Naive B cell (primary cell): ENCODE measurements at regions not wholly inside any gene's neighbourhood (a gene's known extent, or its start where the extent isn't known, plus 50 kb on each side); places are given as distances from the start of the nearest gene placed in this dataset.

Experiments used
- ATAC-seq, 2 donors: fragments of 150-1000 bp; cut with Tn5 transposase; 2 replicates each; pipeline ENCODE4 v1.10.0; 2021; ENCODE audit warnings: low read depth in 2 of 2, mild to moderate bottlenecking in 2 of 2, moderate library complexity in 2 of 2
- DNase-seq: peaks from one replicate; pipeline ENCODE4 v3.0.0; 2022
- H3K27ac Mint-ChIP-seq, 6 donors: one replicate each; pipeline ENCODE4 v1.8.0; 2020 to 2022; ENCODE audit warnings: mild to moderate bottlenecking in 6 of 6, mixed read lengths in 6 of 6, moderate library complexity in 5 of 6, inconsistent platforms in 2 of 6
- H3K27me3 Mint-ChIP-seq, 3 donors: one replicate each; pipeline ENCODE4 v1.8.0; 2021 to 2022; ENCODE audit warnings: mixed read lengths in 3 of 3, mild to moderate bottlenecking in 1 of 3
- H3K36me3 Mint-ChIP-seq, 2 donors: one replicate each; pipeline ENCODE4 v1.8.0; 2020 to 2022; ENCODE audit warnings: mixed read lengths in 2 of 2, inconsistent platforms in 1 of 2, mild to moderate bottlenecking in 1 of 2
- H3K4me1 Mint-ChIP-seq, 3 donors: one replicate each; pipeline ENCODE4 v1.8.0; 2020 to 2022; ENCODE audit warnings: mixed read lengths in 3 of 3, inconsistent platforms in 1 of 3, mild to moderate bottlenecking in 1 of 3, moderate library complexity in 1 of 3
- H3K4me3 Mint-ChIP-seq, 8 donors: one replicate each; pipeline ENCODE4 v1.8.0; 2020 to 2022; ENCODE audit warnings: mild to moderate bottlenecking in 8 of 8, mixed read lengths in 8 of 8, moderate library complexity in 8 of 8, inconsistent platforms in 2 of 8
- H3K9me3 Mint-ChIP-seq, 7 donors: one replicate each; pipeline ENCODE4 v1.8.0; 2020 to 2022; ENCODE audit warnings: mixed read lengths in 7 of 7, mild to moderate bottlenecking in 5 of 7, inconsistent platforms in 2 of 7, moderate library complexity in 1 of 7

- ATAC-seq (no peak), DNase-seq (no peak)
- no peak overlapping the region for H3K27ac Mint-ChIP-seq
- peaks cover 0 to 10% (median 0%) of the 10 kb centered on the region in 7 donors for H3K9me3 Mint-ChIP-seq
- peaks cover 0 to 10% (median 3%) of the 10 kb centered on the region in 3 donors for H3K4me1 Mint-ChIP-seq
- peaks cover 22 to 32% (median 25%) of the 10 kb centered on the region in 3 donors for H3K27me3 Mint-ChIP-seq
- H3K36me3 Mint-ChIP-seq = peaks cover 0 to 8% of the 10 kb centered on the region in 2 donors
- no peak overlapping the region for H3K4me3 Mint-ChIP-seq
Observed at GRCh38 chr3:72328755-72329277, 519.4 kb downstream of the SHQ1 start.

GRCh38 chr3:72327008-72327407 lies 521.2 kb downstream of the SHQ1 start:
- Mint-ChIP-seq H3K4me1 (peaks cover 0 to 14% (median 3%) of the 10 kb centered on the region in 3 donors), H3K27ac (no peak overlapping the region), H3K4me3 (no peak overlapping the region), H3K36me3 (peaks cover 0 to 8% of the 10 kb centered on the region in 2 donors), H3K9me3 (peaks cover 0 to 10% (median 0%) of the 10 kb centered on the region in 7 donors), H3K27me3 (peaks cover 10 to 25% (median 20%) of the 10 kb centered on the region in 3 donors)
- DNase-seq (no peak), ATAC-seq (no peak)

GRCh38 chr3:72324253-72324811 lies 523.9 kb downstream of the SHQ1 start:
- Mint-ChIP-seq H3K27me3 (peaks cover 4 to 19% (median 17%) of the 10 kb centered on the region in 3 donors), H3K4me3 (no peak overlapping the region), H3K36me3 (peaks cover 0 to 8% of the 10 kb centered on the region in 2 donors), H3K4me1 (peaks cover 0 to 7% (median 3%) of the 10 kb centered on the region in 3 donors), H3K9me3 (peaks cover 0 to 10% (median 0%) of the 10 kb centered on the region in 7 donors), H3K27ac (no peak overlapping the region)
- DNase-seq (no peak), ATAC-seq (no peak)

- no peak for ATAC-seq
- no peak for DNase-seq
- peaks cover 0 to 4% (median 3%) of the 10 kb centered on the region in 3 donors for H3K4me1 Mint-ChIP-seq
- peaks cover 4 to 16% (median 16%) of the 10 kb centered on the region in 3 donors for H3K27me3 Mint-ChIP-seq
- peaks cover 0 to 10% (median 0%) of the 10 kb centered on the region in 7 donors for H3K9me3 Mint-ChIP-seq
- peaks cover 0 to 8% of the 10 kb centered on the region in 2 donors for H3K36me3 Mint-ChIP-seq
- H3K27ac Mint-ChIP-seq = peak overlapping the region in 1 of 6 donors; percentile 7
- H3K4me3 Mint-ChIP-seq = no peak overlapping the region
Observed at GRCh38 chr3:72323773-72324172, 524.5 kb downstream of the SHQ1 start.

GRCh38 chr3:72322264-72322976 lies 525.8 kb downstream of the SHQ1 start:
- peaks cover under 1 to 6% (median 4%) of the 10 kb centered on the region in 3 donors for H3K27me3 Mint-ChIP-seq
- peaks cover 0 to 5% (median 0%) of the 10 kb centered on the region in 7 donors for H3K9me3 Mint-ChIP-seq
- H3K36me3 Mint-ChIP-seq = peaks cover 0 to 7% of the 10 kb centered on the region in 2 donors
- peak overlapping the region in 1 of 6 donors; percentile 75 for H3K27ac Mint-ChIP-seq
- H3K4me1 Mint-ChIP-seq = peaks cover 0 to 4% (median 0%) of the 10 kb centered on the region in 3 donors
- DNase-seq (no peak), ATAC-seq (no peak)
- no peak overlapping the region for H3K4me3 Mint-ChIP-seq

- Mint-ChIP-seq H3K4me3 (no peak overlapping the region), H3K27me3 (peaks cover 0 to 9% (median 0%) of the 10 kb centered on the region in 3 donors), H3K4me1 (peaks cover 7 to 9% (median 8%) of the 10 kb centered on the region in 3 donors), H3K36me3 (no peaks in the 10 kb centered on the region), H3K27ac (peak overlapping the region in 1 of 6 donors; percentile 32), H3K9me3 (no peaks in the 10 kb centered on the region)
- DNase-seq (no peak), ATAC-seq (no peak)
Observed at GRCh38 chr3:72320955-72321303, 527.3 kb downstream of the SHQ1 start.

- no peak overlapping the region for H3K27ac Mint-ChIP-seq
- ATAC-seq = no peak
- DNase-seq = no peak
- no peak overlapping the region for H3K4me3 Mint-ChIP-seq
- peaks cover 9 to 13% (median 11%) of the 10 kb centered on the region in 3 donors for H3K4me1 Mint-ChIP-seq
- no peaks in the 10 kb centered on the region for H3K9me3 Mint-ChIP-seq
- peaks cover 0 to 9% (median 0%) of the 10 kb centered on the region in 3 donors for H3K27me3 Mint-ChIP-seq
- no peaks in the 10 kb centered on the region for H3K36me3 Mint-ChIP-seq
Observed at GRCh38 chr3:72320095-72320954, 527.9 kb downstream of the SHQ1 start.

- peaks cover 0 to 9% (median 0%) of the 10 kb centered on the region in 3 donors for H3K27me3 Mint-ChIP-seq
- no peak overlapping the region for H3K27ac Mint-ChIP-seq
- DNase-seq (no peak), ATAC-seq (no peak)
- H3K4me1 Mint-ChIP-seq = peaks cover 15 to 19% (median 15%) of the 10 kb centered on the region in 3 donors
- no peaks in the 10 kb centered on the region for H3K9me3 Mint-ChIP-seq
- no peak overlapping the region for H3K4me3 Mint-ChIP-seq
- peaks cover 0 to 3% of the 10 kb centered on the region in 2 donors for H3K36me3 Mint-ChIP-seq
Observed at GRCh38 chr3:72319194-72320094, 528.8 kb downstream of the SHQ1 start.

- no peak for ATAC-seq
- Mint-ChIP-seq H3K9me3 (no peaks in the 10 kb centered on the region), H3K27ac (peak overlapping the region in 1 of 6 donors; percentile 90), H3K4me3 (no peak overlapping the region), H3K36me3 (peaks cover 0 to 7% of the 10 kb centered on the region in 2 donors), H3K4me1 (peaks cover 19 to 27% (median 22%) of the 10 kb centered on the region in 3 donors), H3K27me3 (peaks cover 0 to 9% (median 0%) of the 10 kb centered on the region in 3 donors)
- DNase-seq = no peak
Observed at GRCh38 chr3:72318504-72319193, 529.6 kb downstream of the SHQ1 start.

- Mint-ChIP-seq H3K36me3 (peaks cover 0 to 7% of the 10 kb centered on the region in 2 donors), H3K4me3 (no peak overlapping the region), H3K9me3 (no peaks in the 10 kb centered on the region), H3K27ac (no peak overlapping the region), H3K4me1 (peaks cover 23 to 32% (median 25%) of the 10 kb centered on the region in 3 donors), H3K27me3 (peaks cover 0 to 9% (median 0%) of the 10 kb centered on the region in 3 donors)
- DNase-seq = no peak
- no peak for ATAC-seq
Observed at GRCh38 chr3:72317491-72317890, 530.8 kb downstream of the SHQ1 start.

- Mint-ChIP-seq H3K27ac (peak overlapping the region in 1 of 6 donors; percentile 79), H3K36me3 (peaks cover 0 to 7% of the 10 kb centered on the region in 2 donors), H3K4me3 (no peak overlapping the region), H3K27me3 (peaks cover 0 to 9% (median 0%) of the 10 kb centered on the region in 3 donors), H3K9me3 (no peaks in the 10 kb centered on the region), H3K4me1 (peaks cover 31 to 39% (median 33%) of the 10 kb centered on the region in 3 donors)
- DNase-seq = no peak
- no peak for ATAC-seq
Observed at GRCh38 chr3:72316501-72317279, 531.6 kb downstream of the SHQ1 start.
